ENCODE measurements at regions not wholly inside any gene's neighbourhood (a gene's known extent, or its start where the extent isn't known, plus 50 kb on each side); places are given as distances from the start of the nearest gene placed in this dataset.

DNA sequence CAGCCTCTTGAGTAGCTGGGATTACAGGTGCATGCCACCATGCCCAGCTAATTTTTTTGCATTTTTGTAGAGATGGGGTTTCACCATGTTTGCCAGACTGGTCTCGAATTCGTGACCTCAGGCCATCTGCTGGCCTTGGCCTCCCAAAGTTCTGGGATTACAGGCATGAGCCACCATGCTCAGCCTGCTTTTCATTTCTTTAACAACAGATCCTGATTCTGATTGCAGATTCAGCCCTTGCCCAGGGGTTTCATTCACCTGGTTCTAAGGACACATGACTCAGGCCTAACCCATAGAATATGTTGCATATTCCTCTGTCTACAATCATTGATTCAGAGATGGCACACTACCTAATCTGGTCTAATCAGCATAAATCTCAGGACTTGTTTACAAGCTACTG, 56.1 kb upstream of the CCDC112 start:
- no peak for ATAC-seq
- TF ChIP-seq, protein P1, sequence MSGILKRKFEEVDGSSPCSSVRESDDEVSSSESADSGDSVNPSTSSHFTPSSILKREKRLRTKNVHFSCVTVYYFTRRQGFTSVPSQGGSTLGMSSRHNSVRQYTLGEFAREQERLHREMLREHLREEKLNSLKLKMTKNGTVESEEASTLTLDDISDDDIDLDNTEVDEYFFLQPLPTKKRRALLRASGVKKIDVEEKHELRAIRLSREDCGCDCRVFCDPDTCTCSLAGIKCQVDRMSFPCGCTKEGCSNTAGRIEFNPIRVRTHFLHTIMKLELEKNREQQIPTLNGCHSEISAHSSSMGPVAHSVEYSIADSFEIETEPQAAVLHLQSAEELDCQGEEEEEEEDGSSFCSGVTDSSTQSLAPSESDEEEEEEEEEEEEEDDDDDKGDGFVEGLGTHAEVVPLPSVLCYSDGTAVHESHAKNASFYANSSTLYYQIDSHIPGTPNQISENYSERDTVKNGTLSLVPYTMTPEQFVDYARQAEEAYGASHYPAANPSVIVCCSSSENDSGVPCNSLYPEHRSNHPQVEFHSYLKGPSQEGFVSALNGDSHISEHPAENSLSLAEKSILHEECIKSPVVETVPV (CRISPR knock-in tag; IDR thresholded peaks at IDR 0.05): no peak
- TF ChIP-seq, protein P2, sequence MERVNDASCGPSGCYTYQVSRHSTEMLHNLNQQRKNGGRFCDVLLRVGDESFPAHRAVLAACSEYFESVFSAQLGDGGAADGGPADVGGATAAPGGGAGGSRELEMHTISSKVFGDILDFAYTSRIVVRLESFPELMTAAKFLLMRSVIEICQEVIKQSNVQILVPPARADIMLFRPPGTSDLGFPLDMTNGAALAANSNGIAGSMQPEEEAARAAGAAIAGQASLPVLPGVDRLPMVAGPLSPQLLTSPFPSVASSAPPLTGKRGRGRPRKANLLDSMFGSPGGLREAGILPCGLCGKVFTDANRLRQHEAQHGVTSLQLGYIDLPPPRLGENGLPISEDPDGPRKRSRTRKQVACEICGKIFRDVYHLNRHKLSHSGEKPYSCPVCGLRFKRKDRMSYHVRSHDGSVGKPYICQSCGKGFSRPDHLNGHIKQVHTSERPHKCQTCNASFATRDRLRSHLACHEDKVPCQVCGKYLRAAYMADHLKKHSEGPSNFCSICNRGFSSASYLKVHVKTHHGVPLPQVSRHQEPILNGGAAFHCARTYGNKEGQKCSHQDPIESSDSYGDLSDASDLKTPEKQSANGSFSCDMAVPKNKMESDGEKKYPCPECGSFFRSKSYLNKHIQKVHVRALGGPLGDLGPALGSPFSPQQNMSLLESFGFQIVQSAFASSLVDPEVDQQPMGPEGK (CRISPR knock-in tag; IDR thresholded peaks at IDR 0.05; ENCODE audit: borderline replicate concordance): no peak
- TF ChIP-seq ARNTL (CRISPR knock-in tag; IDR thresholded peaks at IDR 0.05; ENCODE audit: borderline replicate concordance, low read depth) (no peak), ZNF565 (CRISPR knock-in tag; conservative IDR thresholded peaks at IDR 0.05; ENCODE audit: low read depth) (no peak), TCF4 (CRISPR knock-in tag; IDR thresholded peaks at IDR 0.05; ENCODE audit: borderline replicate concordance) (no peak), ZC3H10 (CRISPR knock-in tag; IDR thresholded peaks at IDR 0.05) (no peak), BACH2 (CRISPR knock-in tag; IDR thresholded peaks at IDR 0.05; ENCODE audit: borderline replicate concordance) (no peak), ZNF8 (CRISPR knock-in tag; IDR thresholded peaks at IDR 0.05) (no peak), OSR1 (CRISPR knock-in tag; IDR thresholded peaks at IDR 0.05) (no peak), SNAI2 (CRISPR knock-in tag; IDR thresholded peaks at IDR 0.05) (no peak), GLIS3 (CRISPR knock-in tag; IDR thresholded peaks at IDR 0.05) (no peak), RARB (CRISPR knock-in tag; IDR thresholded peaks at IDR 0.05) (no peak), ZFP3 (CRISPR knock-in tag; IDR thresholded peaks at IDR 0.05) (no peak), TOX (CRISPR knock-in tag; IDR thresholded peaks at IDR 0.05; ENCODE audit: borderline replicate concordance) (no peak), ZFP30 (CRISPR knock-in tag; IDR thresholded peaks at IDR 0.05) (no peak)
- TF ChIP-seq, protein P3, sequence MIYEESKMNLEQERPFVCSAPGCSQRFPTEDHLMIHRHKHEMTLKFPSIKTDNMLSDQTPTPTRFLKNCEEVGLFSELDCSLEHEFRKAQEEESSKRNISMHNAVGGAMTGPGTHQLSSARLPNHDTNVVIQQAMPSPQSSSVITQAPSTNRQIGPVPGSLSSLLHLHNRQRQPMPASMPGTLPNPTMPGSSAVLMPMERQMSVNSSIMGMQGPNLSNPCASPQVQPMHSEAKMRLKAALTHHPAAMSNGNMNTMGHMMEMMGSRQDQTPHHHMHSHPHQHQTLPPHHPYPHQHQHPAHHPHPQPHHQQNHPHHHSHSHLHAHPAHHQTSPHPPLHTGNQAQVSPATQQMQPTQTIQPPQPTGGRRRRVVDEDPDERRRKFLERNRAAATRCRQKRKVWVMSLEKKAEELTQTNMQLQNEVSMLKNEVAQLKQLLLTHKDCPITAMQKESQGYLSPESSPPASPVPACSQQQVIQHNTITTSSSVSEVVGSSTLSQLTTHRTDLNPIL (CRISPR knock-in tag; IDR thresholded peaks at IDR 0.05; ENCODE audit: low read depth): no peak
- TF ChIP-seq, protein P4, sequence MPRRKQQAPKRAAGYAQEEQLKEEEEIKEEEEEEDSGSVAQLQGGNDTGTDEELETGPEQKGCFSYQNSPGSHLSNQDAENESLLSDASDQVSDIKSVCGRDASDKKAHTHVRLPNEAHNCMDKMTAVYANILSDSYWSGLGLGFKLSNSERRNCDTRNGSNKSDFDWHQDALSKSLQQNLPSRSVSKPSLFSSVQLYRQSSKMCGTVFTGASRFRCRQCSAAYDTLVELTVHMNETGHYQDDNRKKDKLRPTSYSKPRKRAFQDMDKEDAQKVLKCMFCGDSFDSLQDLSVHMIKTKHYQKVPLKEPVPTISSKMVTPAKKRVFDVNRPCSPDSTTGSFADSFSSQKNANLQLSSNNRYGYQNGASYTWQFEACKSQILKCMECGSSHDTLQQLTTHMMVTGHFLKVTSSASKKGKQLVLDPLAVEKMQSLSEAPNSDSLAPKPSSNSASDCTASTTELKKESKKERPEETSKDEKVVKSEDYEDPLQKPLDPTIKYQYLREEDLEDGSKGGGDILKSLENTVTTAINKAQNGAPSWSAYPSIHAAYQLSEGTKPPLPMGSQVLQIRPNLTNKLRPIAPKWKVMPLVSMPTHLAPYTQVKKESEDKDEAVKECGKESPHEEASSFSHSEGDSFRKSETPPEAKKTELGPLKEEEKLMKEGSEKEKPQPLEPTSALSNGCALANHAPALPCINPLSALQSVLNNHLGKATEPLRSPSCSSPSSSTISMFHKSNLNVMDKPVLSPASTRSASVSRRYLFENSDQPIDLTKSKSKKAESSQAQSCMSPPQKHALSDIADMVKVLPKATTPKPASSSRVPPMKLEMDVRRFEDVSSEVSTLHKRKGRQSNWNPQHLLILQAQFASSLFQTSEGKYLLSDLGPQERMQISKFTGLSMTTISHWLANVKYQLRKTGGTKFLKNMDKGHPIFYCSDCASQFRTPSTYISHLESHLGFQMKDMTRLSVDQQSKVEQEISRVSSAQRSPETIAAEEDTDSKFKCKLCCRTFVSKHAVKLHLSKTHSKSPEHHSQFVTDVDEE (CRISPR knock-in tag; IDR thresholded peaks at IDR 0.05): no peak
- TF ChIP-seq, protein P5, sequence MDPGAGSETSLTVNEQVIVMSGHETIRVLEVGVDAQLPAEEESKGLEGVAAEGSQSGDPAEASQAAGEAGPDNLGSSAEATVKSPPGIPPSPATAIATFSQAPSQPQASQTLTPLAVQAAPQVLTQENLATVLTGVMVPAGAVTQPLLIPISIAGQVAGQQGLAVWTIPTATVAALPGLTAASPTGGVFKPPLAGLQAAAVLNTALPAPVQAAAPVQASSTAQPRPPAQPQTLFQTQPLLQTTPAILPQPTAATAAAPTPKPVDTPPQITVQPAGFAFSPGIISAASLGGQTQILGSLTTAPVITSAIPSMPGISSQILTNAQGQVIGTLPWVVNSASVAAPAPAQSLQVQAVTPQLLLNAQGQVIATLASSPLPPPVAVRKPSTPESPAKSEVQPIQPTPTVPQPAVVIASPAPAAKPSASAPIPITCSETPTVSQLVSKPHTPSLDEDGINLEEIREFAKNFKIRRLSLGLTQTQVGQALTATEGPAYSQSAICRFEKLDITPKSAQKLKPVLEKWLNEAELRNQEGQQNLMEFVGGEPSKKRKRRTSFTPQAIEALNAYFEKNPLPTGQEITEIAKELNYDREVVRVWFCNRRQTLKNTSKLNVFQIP (CRISPR knock-in tag; IDR thresholded peaks at IDR 0.05; ENCODE audit: borderline replicate concordance, low read depth): no peak

DNA sequence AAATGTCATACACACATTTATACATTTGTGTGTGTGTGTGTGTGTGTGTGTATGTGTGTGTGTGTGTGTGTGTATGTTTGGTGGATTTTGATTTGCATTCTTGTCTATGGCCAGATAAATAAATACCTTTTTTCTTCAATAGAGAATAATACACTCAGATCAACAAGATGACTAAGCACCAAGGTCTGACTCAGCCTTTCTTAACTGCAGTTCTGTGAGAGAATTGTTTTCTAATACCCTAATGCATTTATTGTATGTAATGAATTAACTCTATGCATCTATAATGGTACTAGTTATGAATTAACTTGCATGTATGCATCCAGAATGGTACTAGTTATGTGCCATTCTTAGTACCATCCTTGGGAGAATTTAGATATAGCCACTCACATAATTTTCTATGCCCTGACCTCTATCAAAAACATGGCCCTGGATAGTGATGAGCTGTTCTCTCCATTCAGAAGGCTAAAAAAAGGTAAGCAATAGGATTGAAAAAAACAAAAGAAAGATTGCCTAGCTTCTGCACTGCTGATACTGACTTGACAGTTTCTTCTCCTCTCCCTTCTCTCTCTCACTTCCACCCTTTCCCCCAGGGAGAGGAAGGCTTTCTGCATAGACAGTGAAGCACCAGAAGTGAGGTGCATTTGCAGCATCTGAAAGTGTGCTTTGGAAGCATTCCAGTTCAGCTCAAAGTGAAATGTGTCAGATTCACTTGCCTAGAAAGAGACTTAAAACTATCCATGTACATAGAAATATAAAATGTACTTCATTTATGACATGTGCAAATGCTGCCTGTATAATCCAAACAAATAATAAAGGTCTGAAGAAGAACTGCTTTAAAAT, 55.1 kb upstream of the CCDC112 start:
- ATAC-seq: peak; percentile 73
- TF ChIP-seq ISL1 (CRISPR knock-in tag; IDR thresholded peaks at IDR 0.05): peak; percentile 35; the same call in 1 of the 2 replicates
- TF ChIP-seq ZC3H10 (CRISPR knock-in tag; IDR thresholded peaks at IDR 0.05): no peak

DNA sequence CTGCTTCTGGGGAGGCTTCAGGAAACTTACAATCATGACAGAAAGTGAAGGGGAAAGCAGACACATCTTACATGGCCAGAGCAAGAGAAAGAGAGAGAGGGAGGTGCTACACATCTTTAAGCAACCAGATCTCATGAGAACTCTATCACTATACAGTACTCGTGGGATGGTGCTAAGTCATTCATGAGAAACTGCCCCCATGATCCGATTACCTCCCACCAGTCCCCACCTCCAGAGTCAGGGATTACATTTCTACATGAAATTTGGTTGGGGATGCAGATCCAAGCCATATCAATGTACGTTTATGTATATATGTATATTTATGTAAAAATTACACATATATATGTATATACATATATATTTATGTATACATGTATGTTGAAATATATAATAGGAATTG, 54.4 kb upstream of the CCDC112 start:
- no peak for ATAC-seq
- TF ChIP-seq, protein P1 (CRISPR knock-in tag; IDR thresholded peaks at IDR 0.05): no peak
- TF ChIP-seq ZNF70 (CRISPR knock-in tag; IDR thresholded peaks at IDR 0.05) (no peak), ZFP30 (CRISPR knock-in tag; IDR thresholded peaks at IDR 0.05) (no peak), ZC3H10 (CRISPR knock-in tag; IDR thresholded peaks at IDR 0.05) (no peak), TCF4 (CRISPR knock-in tag; IDR thresholded peaks at IDR 0.05; ENCODE audit: borderline replicate concordance) (no peak), ZFP3 (CRISPR knock-in tag; IDR thresholded peaks at IDR 0.05) (no peak), ESRRG (CRISPR knock-in tag; IDR thresholded peaks at IDR 0.05) (no peak), ARNTL (CRISPR knock-in tag; IDR thresholded peaks at IDR 0.05; ENCODE audit: borderline replicate concordance, low read depth) (no peak), BACH2 (CRISPR knock-in tag; IDR thresholded peaks at IDR 0.05; ENCODE audit: borderline replicate concordance) (no peak), GLIS3 (CRISPR knock-in tag; IDR thresholded peaks at IDR 0.05) (no peak), ZNF565 (CRISPR knock-in tag; conservative IDR thresholded peaks at IDR 0.05; ENCODE audit: low read depth) (no peak)
- TF ChIP-seq, protein P5 (CRISPR knock-in tag; IDR thresholded peaks at IDR 0.05; ENCODE audit: borderline replicate concordance, low read depth): no peak
- TF ChIP-seq, protein P2 (CRISPR knock-in tag; IDR thresholded peaks at IDR 0.05; ENCODE audit: borderline replicate concordance): no peak
